DOHH2 (cell line): ENCODE measurements at regions not wholly inside any gene's neighbourhood (a gene's known extent, or its start where the extent isn't known, plus 50 kb on each side); places are given as distances from the start of the nearest gene placed in this dataset.

Experiments used
- H3F3A ChIP-seq: fragments of 200-600 bp; sonication (generic), shearing (Covaris generic); 2 replicates; pipeline ENCODE4 v1.6.0; 2016; ENCODE audit warnings: antibody characterized with exemption, mild to moderate bottlenecking; ENCODE audit not compliant: control insufficient read depth, insufficient read depth
- H3K27ac ChIP-seq: fragments of 200-600 bp; sonication (generic); 2 replicates; pipeline ENCODE4 v1.5.1; 2014; ENCODE audit warnings: low read depth, mild to moderate bottlenecking, low read length, moderate library complexity
- H3K27me3 ChIP-seq: fragments of 200-600 bp; sonication (generic); 2 replicates; pipeline ENCODE4 v1.6.1; 2014; ENCODE audit warnings: mild to moderate bottlenecking, low read length, mixed read lengths; ENCODE audit not compliant: control insufficient read depth
- H3K36me3 ChIP-seq: fragments of 200-600 bp; sonication (generic); 2 replicates; pipeline ENCODE4 v1.6.1; 2014; ENCODE audit warnings: mild to moderate bottlenecking, low read length, moderate library complexity, mixed read lengths; ENCODE audit not compliant: control insufficient read depth
- H3K4me1 ChIP-seq: fragments of 200-600 bp; sonication (generic); 2 replicates; pipeline ENCODE4 v1.6.1; 2014; ENCODE audit warnings: mild to moderate bottlenecking, low read length, mixed read lengths; ENCODE audit not compliant: control insufficient read depth
- H3K4me2 ChIP-seq: fragments of 200-600 bp; sonication (generic); 2 replicates; pipeline ENCODE4 v1.6.0; 2014; ENCODE audit warnings: mild to moderate bottlenecking, low read length, moderate library complexity
- H3K4me3 ChIP-seq: fragments of 200-600 bp; sonication (generic); 2 replicates; pipeline ENCODE4 v1.5.1; 2014; ENCODE audit warnings: mild to moderate bottlenecking, low read length, mixed read lengths
- H3K79me2 ChIP-seq: fragments of 200-600 bp; sonication (generic); 2 replicates; pipeline ENCODE4 v1.6.1; 2014; ENCODE audit warnings: mild to moderate bottlenecking, low read length, mixed read lengths; ENCODE audit not compliant: control insufficient read depth
- H3K9me2 ChIP-seq: fragments of 200-600 bp; sonication (generic); replicated peaks from 2 replicates; pipeline ENCODE4 v1.6.1; 2014; ENCODE audit warnings: mild to moderate bottlenecking, low read length, mixed read lengths; ENCODE audit not compliant: control insufficient read depth
- H3K9me3 ChIP-seq: fragments of 200-600 bp; sonication (generic); 2 replicates; pipeline ENCODE4 v1.6.1; 2014; ENCODE audit warnings: antibody characterized with exemption, low read length, mixed read lengths; ENCODE audit not compliant: control insufficient read depth, insufficient read depth
- H4K20me1 ChIP-seq: fragments of 200-600 bp; sonication (generic); 2 replicates; pipeline ENCODE4 v1.6.0; 2014; ENCODE audit warnings: low read depth, mild to moderate bottlenecking, antibody characterized with exemption, low read length, moderate library complexity; ENCODE audit not compliant: control insufficient read depth, insufficient read depth
- EZH2phosphoT487 ChIP-seq: fragments of 200-600 bp; sonication (generic); IDR thresholded peaks from 2 replicates; pipeline ENCODE4 v1.6.1; 2017; ENCODE audit warnings: borderline replicate concordance, mild to moderate bottlenecking, antibody characterized with exemption, low read length, moderate library complexity, mixed read lengths
- TF ChIP-seq, protein P1 (sequence below): fragments of 200-600 bp; sonication (generic); IDR thresholded peaks from one replicate; pipeline ENCODE4 v1.5.1; 2014; ENCODE audit warnings: antibody characterized with exemption, mild to moderate bottlenecking, low read depth, low read length; ENCODE audit not compliant: poor library complexity, severe bottlenecking

DNA sequence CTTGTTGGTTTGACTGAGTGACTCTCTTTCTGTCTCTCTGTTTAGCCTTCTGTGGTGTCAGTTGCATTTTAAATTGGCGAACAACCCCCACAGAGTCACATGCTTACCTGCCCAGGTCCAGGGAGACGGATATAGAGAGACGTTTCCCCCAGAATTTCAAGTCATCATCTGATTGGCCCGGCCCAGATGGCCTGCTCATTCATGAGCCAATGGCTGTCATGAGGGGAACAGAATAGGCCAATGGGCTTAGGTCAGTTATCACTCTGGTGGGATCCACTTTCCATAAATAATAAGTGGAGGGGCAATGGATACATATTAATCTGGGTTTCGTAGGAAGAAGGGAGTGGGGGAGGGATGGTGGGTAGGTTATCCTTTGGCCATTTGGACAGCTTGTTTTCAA is 150.0 kb upstream of the SPRED2 start:
- peaks cover 7% of the 10 kb centered on the region for H3K4me1 ChIP-seq
- no peak overlapping the region for H3K4me2 ChIP-seq
- no peaks in the 10 kb centered on the region for H3K9me2 ChIP-seq
- no peaks in the 10 kb centered on the region for H3K27me3 ChIP-seq
- H4K20me1 ChIP-seq, result no peaks in the 10 kb centered on the region
- H3K4me3 ChIP-seq, result no peak overlapping the region
- no peaks in the 10 kb centered on the region for H3F3A ChIP-seq
- H3K9me3 ChIP-seq, result no peaks in the 10 kb centered on the region
- no peaks in the 10 kb centered on the region for H3K36me3 ChIP-seq
- no peaks in the 10 kb centered on the region for H3K79me2 ChIP-seq
- no peak overlapping the region for H3K27ac ChIP-seq
- no peak for TF ChIP-seq EZH2phosphoT487
- TF ChIP-seq, protein P1, sequence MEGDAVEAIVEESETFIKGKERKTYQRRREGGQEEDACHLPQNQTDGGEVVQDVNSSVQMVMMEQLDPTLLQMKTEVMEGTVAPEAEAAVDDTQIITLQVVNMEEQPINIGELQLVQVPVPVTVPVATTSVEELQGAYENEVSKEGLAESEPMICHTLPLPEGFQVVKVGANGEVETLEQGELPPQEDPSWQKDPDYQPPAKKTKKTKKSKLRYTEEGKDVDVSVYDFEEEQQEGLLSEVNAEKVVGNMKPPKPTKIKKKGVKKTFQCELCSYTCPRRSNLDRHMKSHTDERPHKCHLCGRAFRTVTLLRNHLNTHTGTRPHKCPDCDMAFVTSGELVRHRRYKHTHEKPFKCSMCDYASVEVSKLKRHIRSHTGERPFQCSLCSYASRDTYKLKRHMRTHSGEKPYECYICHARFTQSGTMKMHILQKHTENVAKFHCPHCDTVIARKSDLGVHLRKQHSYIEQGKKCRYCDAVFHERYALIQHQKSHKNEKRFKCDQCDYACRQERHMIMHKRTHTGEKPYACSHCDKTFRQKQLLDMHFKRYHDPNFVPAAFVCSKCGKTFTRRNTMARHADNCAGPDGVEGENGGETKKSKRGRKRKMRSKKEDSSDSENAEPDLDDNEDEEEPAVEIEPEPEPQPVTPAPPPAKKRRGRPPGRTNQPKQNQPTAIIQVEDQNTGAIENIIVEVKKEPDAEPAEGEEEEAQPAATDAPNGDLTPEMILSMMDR, result no peak

DNA sequence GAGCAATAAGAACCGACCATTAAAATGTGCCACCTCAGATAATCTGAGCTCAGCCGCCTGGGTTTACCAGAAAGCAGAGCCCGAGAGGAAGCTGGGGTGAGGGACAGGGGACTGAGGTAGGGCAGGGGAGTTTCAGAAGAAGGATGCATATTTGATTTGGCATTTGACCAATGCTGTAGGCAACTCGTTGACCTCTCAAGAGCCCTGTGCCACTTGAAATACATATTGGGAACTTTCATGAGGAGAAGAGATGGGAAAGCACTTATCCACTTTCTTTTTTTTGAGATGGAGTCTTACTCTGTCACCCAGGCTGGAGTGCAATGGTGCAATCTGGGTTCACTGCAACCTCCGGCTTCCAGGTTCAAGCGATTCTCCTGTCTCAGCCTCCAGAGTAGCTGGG is 148.4 kb upstream of the SPRED2 start:
- Histone ChIP-seq H3K27me3 (no peaks in the 10 kb centered on the region), H3K4me3 (no peak overlapping the region), H3F3A (no peaks in the 10 kb centered on the region), H3K9me2 (no peaks in the 10 kb centered on the region), H3K36me3 (no peaks in the 10 kb centered on the region), H3K9me3 (no peaks in the 10 kb centered on the region), H4K20me1 (no peaks in the 10 kb centered on the region), H3K79me2 (no peaks in the 10 kb centered on the region), H3K4me2 (no peak overlapping the region), H3K4me1 (peaks cover 7% of the 10 kb centered on the region), H3K27ac (no peak overlapping the region)
- TF ChIP-seq EZH2phosphoT487, result no peak
- TF ChIP-seq, protein P1, result no peak

DNA sequence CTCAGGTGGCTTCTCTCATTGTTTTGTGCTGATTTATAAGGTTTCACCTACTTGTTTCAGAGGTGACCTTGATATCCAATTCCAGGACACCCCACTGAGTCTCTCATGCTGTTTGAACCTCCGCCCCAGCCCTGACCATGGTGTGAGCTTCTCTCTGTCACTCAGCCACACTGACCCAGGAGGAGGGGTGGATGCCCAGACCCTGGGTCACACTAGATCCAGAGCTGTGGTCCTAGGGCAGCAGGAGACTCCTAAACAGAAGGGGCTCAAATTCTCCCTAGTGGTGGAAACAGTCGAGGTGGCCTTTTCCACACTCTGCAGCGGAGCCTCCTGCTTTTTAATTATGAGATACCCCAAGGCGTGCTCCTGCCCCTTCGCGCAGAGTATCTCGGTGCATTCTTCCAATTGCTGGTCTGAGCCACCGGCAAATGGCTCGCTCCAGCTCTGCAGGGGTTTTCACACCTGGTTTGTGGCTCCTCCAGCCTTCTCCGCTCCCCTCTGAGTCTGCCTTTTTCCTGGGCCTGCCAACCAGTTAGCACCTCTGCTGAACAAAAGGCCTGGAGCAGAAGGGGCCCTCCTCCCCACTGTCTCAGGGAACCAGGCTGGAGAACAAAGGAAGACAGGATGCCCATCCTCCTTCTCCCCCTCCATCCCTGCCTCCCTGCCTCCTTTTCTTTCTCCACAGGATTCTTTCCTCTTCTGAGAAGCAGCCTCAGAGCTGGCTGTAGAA is 147.3 kb upstream of the SPRED2 start:
- H3K4me2 ChIP-seq, result no peak overlapping the region
- H3K79me2 ChIP-seq, result no peaks in the 10 kb centered on the region
- H3F3A ChIP-seq, result no peaks in the 10 kb centered on the region; the same call in 1 of the 2 replicates
- H4K20me1 ChIP-seq, result no peaks in the 10 kb centered on the region
- TF ChIP-seq, protein P1, result no peak
- TF ChIP-seq EZH2phosphoT487, result no peak
- H3K4me3 ChIP-seq, result no peak overlapping the region
- H3K27me3 ChIP-seq, result no peaks in the 10 kb centered on the region
- H3K9me2 ChIP-seq, result no peaks in the 10 kb centered on the region
- H3K4me1 ChIP-seq, result peaks cover 16% of the 10 kb centered on the region
- H3K27ac ChIP-seq, result no peak overlapping the region
- H3K36me3 ChIP-seq, result no peaks in the 10 kb centered on the region
- no peaks in the 10 kb centered on the region for H3K9me3 ChIP-seq
